Mesenchymal stem cell (in vitro differentiated cells and primary cell): ENCODE measurements at regions not wholly inside any gene's neighbourhood (a gene's known extent, or its start where the extent isn't known, plus 50 kb on each side); places are given as distances from the start of the nearest gene placed in this dataset.

Source experiments
- DNase-seq: peaks from one replicate; pipeline ENCODE4 v3.0.0-alpha.2; 2013
- H2AFZ ChIP-seq: one replicate; pipeline ENCODE4 v1.6.1; 2013; ENCODE audit warnings: low read depth, mild to moderate bottlenecking, control low read depth, inconsistent platforms, low read length, moderate library complexity
- H2AK5ac ChIP-seq: 2 replicates; pipeline ENCODE4 v1.6.1; 2013; ENCODE audit warnings: low read length, moderate library complexity, mild to moderate bottlenecking, inconsistent platforms; ENCODE audit not compliant: severe bottlenecking
- H2BK120ac ChIP-seq: one replicate; pipeline ENCODE4 v1.6.1; 2013; ENCODE audit warnings: low read depth, mild to moderate bottlenecking, inconsistent platforms, low read length, moderate library complexity
- H2BK12ac ChIP-seq, 2 experiments: one replicate each; pipeline ENCODE4 v1.6.1; 2013; ENCODE audit warnings: inconsistent platforms in 2 of 2, low read length in 2 of 2, mild to moderate bottlenecking in 2 of 2, moderate library complexity in 2 of 2, control low read depth in 1 of 2
- H2BK15ac ChIP-seq: one replicate; pipeline ENCODE4 v1.6.1; 2013; ENCODE audit warnings: mild to moderate bottlenecking, low read depth, inconsistent platforms; ENCODE audit not compliant: poor library complexity, severe bottlenecking
- H2BK5ac ChIP-seq: 2 replicates; pipeline ENCODE4 v1.6.1; 2013; ENCODE audit warnings: low read depth, mild to moderate bottlenecking, low read length, control low read depth, inconsistent platforms; ENCODE audit not compliant: poor library complexity, severe bottlenecking
- H3K14ac ChIP-seq, 2 experiments: one replicate each; pipeline ENCODE4 v1.6.1; 2013; ENCODE audit warnings: inconsistent platforms in 2 of 2, low read length in 2 of 2, control low read depth in 1 of 2, mild to moderate bottlenecking in 1 of 2, moderate library complexity in 1 of 2
- H3K18ac ChIP-seq, 2 experiments: one replicate each; pipeline ENCODE4 v1.6.1; 2013; ENCODE audit warnings: inconsistent platforms in 2 of 2, low read length in 2 of 2, control low read depth in 1 of 2, low read depth in 1 of 2, mild to moderate bottlenecking in 1 of 2
- H3K23ac ChIP-seq, 2 experiments: one replicate each; pipeline ENCODE4 v1.6.1; 2013; ENCODE audit warnings: inconsistent platforms in 2 of 2, low read length in 2 of 2, mild to moderate bottlenecking in 2 of 2, moderate library complexity in 2 of 2, control low read depth in 1 of 2
- H3K27ac ChIP-seq: 2 replicates; pipeline ENCODE4 v1.5.1; 2013; ENCODE audit warnings: mild to moderate bottlenecking, moderate library complexity, low read length, control low read depth, inconsistent platforms; ENCODE audit not compliant: poor library complexity, severe bottlenecking
- H3K27me3 ChIP-seq, 2 experiments: 2 replicates each; pipeline versions ENCODE4 v1.6.1 to v1.7.0; 2013; ENCODE audit warnings: low read length in 2 of 2, mild to moderate bottlenecking in 2 of 2, moderate library complexity in 2 of 2, control low read depth in 1 of 2, inconsistent platforms in 1 of 2; ENCODE audit not compliant: control insufficient read depth in 1 of 2, insufficient read depth in 1 of 2
- H3K36me3 ChIP-seq, 2 experiments: 2 replicates each; pipeline versions ENCODE4 v1.6.1 to v1.7.0; 2013; ENCODE audit warnings: low read length in 2 of 2, control low read depth in 1 of 2, inconsistent platforms in 1 of 2, low read depth in 1 of 2, mild to moderate bottlenecking in 1 of 2; ENCODE audit not compliant: insufficient read depth in 2 of 2, control insufficient read depth in 1 of 2
- H3K4ac ChIP-seq, 2 experiments: one replicate each; pipeline ENCODE4 v1.6.1; 2013; ENCODE audit warnings: inconsistent platforms in 2 of 2, low read length in 2 of 2, mild to moderate bottlenecking in 2 of 2, moderate library complexity in 2 of 2, control low read depth in 1 of 2, low read depth in 1 of 2
- H3K4me1 ChIP-seq: 2 replicates; pipeline ENCODE4 v1.6.1; 2013; ENCODE audit warnings: low read depth, low read length, control low read depth; ENCODE audit not compliant: control insufficient read depth, insufficient read depth
- H3K4me2 ChIP-seq: 2 replicates; pipeline ENCODE4 v1.6.1; 2013; ENCODE audit warnings: low read length, mild to moderate bottlenecking, inconsistent platforms; ENCODE audit not compliant: poor library complexity, severe bottlenecking
- H3K4me3 ChIP-seq, 2 experiments: 2 replicates each; pipeline versions ENCODE4 v1.5.1 to v1.7.0; 2013; ENCODE audit warnings: low read length in 2 of 2, mild to moderate bottlenecking in 2 of 2, control low read depth in 1 of 2, low read depth in 1 of 2; ENCODE audit not compliant: insufficient read depth in 1 of 2
- H3K79me1 ChIP-seq: replicated peaks from 2 replicates; pipeline ENCODE4 v1.6.1; 2013; ENCODE audit warnings: mild to moderate bottlenecking, control low read depth, low read length, inconsistent platforms; ENCODE audit not compliant: poor library complexity, severe bottlenecking
- H3K9ac ChIP-seq: 2 replicates; pipeline ENCODE4 v1.7.0; 2013; ENCODE audit warnings: mild to moderate bottlenecking, low read length, moderate library complexity
- H3K9me3 ChIP-seq: 2 replicates; pipeline ENCODE4 v1.7.0; 2013; ENCODE audit warnings: mild to moderate bottlenecking, low read length; ENCODE audit not compliant: control insufficient read depth
- H4K8ac ChIP-seq: one replicate; pipeline ENCODE4 v1.6.1; 2013; ENCODE audit warnings: inconsistent platforms, mild to moderate bottlenecking, low read length, moderate library complexity
- H4K91ac ChIP-seq: one replicate; pipeline ENCODE4 v1.6.1; 2013; ENCODE audit warnings: mild to moderate bottlenecking, low read length, inconsistent platforms
- WGBS: methylation state at CpG from one replicate; pipeline ENCODE4 v1.1.7; 2013; ENCODE audit warnings: mixed read lengths; 5-methylcytosine and 5-hydroxymethylcytosine counted together

DNA sequence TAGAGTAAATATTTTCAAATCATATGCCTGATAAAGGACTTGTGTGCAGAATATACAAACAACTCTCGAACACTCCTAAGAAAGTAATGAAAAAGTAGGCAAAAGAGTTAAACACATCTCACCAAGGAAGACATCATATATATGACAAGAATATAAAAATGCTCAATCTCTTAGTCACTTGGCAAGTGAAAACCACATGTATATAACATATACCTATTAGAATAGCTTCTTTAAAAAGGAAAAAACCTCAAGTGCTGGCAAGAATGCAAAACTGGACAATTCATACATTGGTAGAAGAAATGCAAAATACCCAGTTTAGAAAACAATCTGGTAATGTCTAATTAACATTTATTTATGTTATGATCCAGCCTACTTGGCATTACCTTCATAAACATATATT is 146.6 kb upstream of the DGKB start:
- no peak overlapping the region for H3K18ac ChIP-seq
- H3K79me1 ChIP-seq: no peaks in the 10 kb centered on the region
- H3K27ac ChIP-seq: no peak overlapping the region
- no peak overlapping the region for H3K4me3 ChIP-seq
- no peak overlapping the region for H2AFZ ChIP-seq
- no peak overlapping the region for H2BK5ac ChIP-seq
- H3K4me1 ChIP-seq: no peaks in the 10 kb centered on the region
- H3K9ac ChIP-seq: no peak overlapping the region
- H3K4ac ChIP-seq: no peak overlapping the region
- H2AK5ac ChIP-seq: no peak overlapping the region
- no peaks in the 10 kb centered on the region for H3K9me3 ChIP-seq
- H3K36me3 ChIP-seq: no peaks in the 10 kb centered on the region
- no CpG with 5 or more reads among the region's 1 CpG for WGBS
- no peak overlapping the region for H4K91ac ChIP-seq
- no peak overlapping the region for H2BK12ac ChIP-seq
- no peak overlapping the region for H3K23ac ChIP-seq
- no peak for DNase-seq
- no peaks in the 10 kb centered on the region for H3K27me3 ChIP-seq
- H3K14ac ChIP-seq: no peak overlapping the region
- no peak overlapping the region for H2BK15ac ChIP-seq
- no peak overlapping the region for H4K8ac ChIP-seq
- no peak overlapping the region for H3K4me2 ChIP-seq
- no peak overlapping the region for H2BK120ac ChIP-seq

DNA sequence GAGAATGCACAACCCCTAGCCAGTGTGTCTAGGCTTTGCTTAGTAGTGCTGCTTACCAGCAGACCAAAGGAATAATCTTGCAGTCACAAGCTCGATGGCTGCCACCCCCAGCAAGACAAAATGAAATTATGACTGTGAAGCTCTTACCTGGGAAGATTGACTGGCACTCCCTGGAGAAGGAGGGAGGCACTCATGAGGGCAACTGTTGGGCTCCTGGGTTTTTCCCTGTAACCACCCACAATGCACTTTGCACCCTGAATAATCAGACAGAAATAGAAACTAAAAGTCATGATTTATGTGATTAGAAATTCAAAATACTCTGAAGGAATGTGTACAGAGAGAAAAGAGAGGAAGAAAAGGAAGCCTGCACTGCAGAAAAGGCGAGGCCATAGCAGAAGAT is 144.3 kb upstream of the DGKB start:
- Histone ChIP-seq H3K18ac (no peak overlapping the region), H2AFZ (no peak overlapping the region), H3K14ac (no peak overlapping the region), H3K9me3 (no peaks in the 10 kb centered on the region), H3K4ac (no peak overlapping the region), H4K8ac (no peak overlapping the region), H3K27me3 (no peaks in the 10 kb centered on the region), H3K9ac (no peak overlapping the region), H2BK5ac (no peak overlapping the region), H3K36me3 (no peaks in the 10 kb centered on the region), H2BK12ac (no peak overlapping the region), H2BK15ac (no peak overlapping the region), H3K4me1 (no peaks in the 10 kb centered on the region), H3K23ac (no peak overlapping the region), H4K91ac (no peak overlapping the region), H3K4me2 (no peak overlapping the region), H2BK120ac (no peak overlapping the region), H3K4me3 (no peak overlapping the region), H3K79me1 (no peaks in the 10 kb centered on the region), H3K27ac (no peak overlapping the region), H2AK5ac (no peak overlapping the region)
- 63% methylated on average over 2 of the region's 2 CpGs for WGBS
- DNase-seq: no peak

DNA sequence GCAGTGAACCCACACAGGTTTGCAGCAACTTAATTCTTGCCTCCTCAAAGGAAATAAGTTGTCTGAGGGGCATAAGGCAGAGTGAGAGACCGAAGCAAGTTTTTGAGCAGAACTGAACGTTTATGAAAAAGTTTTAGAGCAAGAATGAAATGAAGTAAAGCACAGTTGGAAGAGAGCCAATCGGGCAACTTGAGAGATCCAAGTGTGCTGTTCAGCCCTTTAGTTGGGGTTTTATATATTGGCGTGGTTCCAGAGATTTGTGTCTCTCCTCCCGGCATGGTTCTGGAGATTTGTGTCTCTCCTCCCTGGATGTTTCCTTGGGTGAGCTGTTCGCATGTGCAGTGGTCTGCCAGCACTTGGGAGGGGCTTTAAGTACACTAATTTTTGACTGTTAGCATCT is 141.4 kb upstream of the DGKB start:
- Histone ChIP-seq H3K18ac (no peak overlapping the region), H3K4me3 (no peak overlapping the region), H3K14ac (no peak overlapping the region), H4K8ac (no peak overlapping the region), H2BK5ac (no peak overlapping the region), H2BK15ac (no peak overlapping the region), H2AFZ (no peak overlapping the region), H3K9ac (no peak overlapping the region), H3K79me1 (no peaks in the 10 kb centered on the region), H3K4me2 (no peak overlapping the region), H3K4me1 (no peaks in the 10 kb centered on the region), H3K9me3 (no peaks in the 10 kb centered on the region), H2AK5ac (no peak overlapping the region), H2BK120ac (no peak overlapping the region), H3K27me3 (no peaks in the 10 kb centered on the region), H3K4ac (no peak overlapping the region), H3K27ac (no peak overlapping the region), H4K91ac (no peak overlapping the region), H2BK12ac (no peak overlapping the region), H3K36me3 (no peaks in the 10 kb centered on the region), H3K23ac (no peak overlapping the region)
- 90% methylated on average over 5 of the region's 6 CpGs for WGBS
- DNase-seq: no peak

DNA sequence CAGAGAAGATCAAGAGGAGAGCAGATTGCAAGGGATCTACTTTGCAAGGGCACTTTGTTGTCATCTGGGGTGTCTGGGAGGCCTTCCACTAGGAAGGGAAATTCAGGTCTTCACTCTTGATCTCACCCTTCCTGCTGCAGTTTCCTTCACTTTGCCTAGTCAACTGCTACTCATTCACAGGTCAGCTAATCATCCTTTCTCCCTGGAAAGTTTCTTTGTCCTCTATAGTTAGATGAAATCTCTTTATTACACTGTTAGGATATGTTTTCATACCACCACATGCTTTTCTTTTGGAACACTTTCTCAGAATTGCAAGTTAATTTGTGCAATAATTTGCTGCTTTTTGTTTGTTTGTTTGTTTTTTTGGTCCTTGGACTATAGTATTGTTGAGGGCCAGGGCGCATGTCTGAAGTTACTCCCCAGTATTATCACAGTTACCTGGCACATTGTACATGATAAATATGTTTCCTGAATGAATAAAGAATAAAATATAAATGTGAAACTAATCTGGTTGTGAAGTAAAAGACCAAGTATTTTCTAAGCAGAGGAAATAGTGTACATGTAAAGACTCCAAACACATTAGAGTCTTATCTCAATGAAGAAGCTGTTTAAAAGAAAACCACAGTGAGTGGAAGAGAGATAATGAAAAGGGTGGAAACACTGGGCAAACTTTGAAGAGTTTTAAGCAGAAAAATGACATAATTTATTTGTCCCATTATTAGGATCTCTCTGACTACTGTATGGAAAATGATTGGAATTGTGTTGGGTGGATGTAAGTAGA is 139.9 kb upstream of the DGKB start:
- Histone ChIP-seq H3K9me3 (no peaks in the 10 kb centered on the region), H4K91ac (no peak overlapping the region), H2BK15ac (no peak overlapping the region)

More for the DNA sequence above, 139.9 kb upstream of the DGKB start:
- Histone ChIP-seq H3K4me1 (no peaks in the 10 kb centered on the region), H2AK5ac (no peak overlapping the region), H2BK5ac (peak overlapping the region; percentile 3), H2BK12ac (no peak overlapping the region), H3K4me2 (no peak overlapping the region), H3K9ac (no peak overlapping the region), H3K18ac (no peak overlapping the region), H3K14ac (no peak overlapping the region), H3K4ac (no peak overlapping the region), H2BK120ac (no peak overlapping the region), H3K36me3 (no peaks in the 10 kb centered on the region), H3K23ac (no peak overlapping the region), H3K79me1 (no peaks in the 10 kb centered on the region), H2AFZ (no peak overlapping the region), H4K8ac (no peak overlapping the region), H3K4me3 (no peak overlapping the region), H3K27ac (no peak overlapping the region), H3K27me3 (no peaks in the 10 kb centered on the region)
- WGBS: no CpG with 5 or more reads among the region's 1 CpG
- DNase-seq: peak; percentile 2
